ENCODE measurements at regions not wholly inside any gene's neighbourhood (a gene's known extent, or its start where the extent isn't known, plus 50 kb on each side); places are given as distances from the start of the nearest gene placed in this dataset.

GRCh38 chr1:163459539-163459938, 137.8 kb downstream of the NUF2 start:
- no peak for TF ChIP-seq CTCF (conservative IDR thresholded peaks at IDR 0.05; ENCODE audit: low read length)
- TF ChIP-seq EZH2phosphoT487 (IDR thresholded peaks at IDR 0.05; ENCODE audit: borderline replicate concordance, low read depth, low read length), result no peak
